Large intestine (tissue), 3 donors: ENCODE measurements at regions not wholly inside any gene's neighbourhood (a gene's known extent, or its start where the extent isn't known, plus 50 kb on each side); places are given as distances from the start of the nearest gene placed in this dataset.
"Not testable (repeated sequence)": the region's sequence is repeated elsewhere in the genome, so short reads cannot be mapped to it uniquely, and the experiment has no call there.

Source experiments
- DNase-seq, 2 donors: peaks; one replicate each; pipeline versions ENCODE4 v3.0.0 to v3.0.0-alpha.2; 2013
- H3K27ac ChIP-seq: one replicate; pipeline ENCODE4 v1.5.1; 2013; ENCODE audit warnings: low read length
- H3K27me3 ChIP-seq: 2 replicates; pipeline ENCODE4 v1.6.1; 2013; ENCODE audit warnings: low read length; ENCODE audit not compliant: control insufficient read depth, insufficient read depth
- H3K36me3 ChIP-seq: 2 replicates; pipeline ENCODE4 v1.6.1; 2013; ENCODE audit warnings: low read length; ENCODE audit not compliant: control insufficient read depth, insufficient read depth
- H3K4me1 ChIP-seq: one replicate; pipeline ENCODE4 v1.6.1; 2013; ENCODE audit warnings: low read length; ENCODE audit not compliant: control insufficient read depth, insufficient read depth
- H3K4me3 ChIP-seq: one replicate; pipeline ENCODE4 v1.5.1; 2013; ENCODE audit warnings: low read length
- H3K9me3 ChIP-seq: one replicate; pipeline ENCODE4 v1.6.1; 2013; ENCODE audit warnings: mild to moderate bottlenecking, low read depth, low read length, moderate library complexity; ENCODE audit not compliant: control insufficient read depth
- WGBS: methylation state at CpG from one replicate; pipeline ENCODE4 v1.1.5; 2013; ENCODE audit warnings: low lambda C conversion rate; ENCODE audit not compliant: insufficient coverage; 5-methylcytosine and 5-hydroxymethylcytosine counted together

DNA sequence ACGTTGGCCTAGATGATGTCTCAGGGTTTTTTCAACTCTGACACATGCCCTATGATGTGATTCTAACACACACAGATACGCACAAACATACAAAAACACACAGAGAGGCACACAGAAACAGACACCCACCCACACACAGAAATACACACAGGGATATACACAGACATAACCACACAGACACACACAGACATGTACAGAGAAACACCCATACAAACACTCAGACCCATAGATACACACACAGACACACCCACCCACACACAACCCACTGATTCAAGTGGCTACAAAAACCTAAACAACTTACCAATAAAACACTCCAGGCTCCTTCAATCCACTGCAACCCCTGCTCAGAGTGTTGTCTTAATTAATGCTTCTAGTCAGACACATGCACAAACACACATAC is 244.6 kb upstream of the CCL2 start:
- WGBS, result no CpG with 5 or more reads among the region's 2 CpGs

DNA sequence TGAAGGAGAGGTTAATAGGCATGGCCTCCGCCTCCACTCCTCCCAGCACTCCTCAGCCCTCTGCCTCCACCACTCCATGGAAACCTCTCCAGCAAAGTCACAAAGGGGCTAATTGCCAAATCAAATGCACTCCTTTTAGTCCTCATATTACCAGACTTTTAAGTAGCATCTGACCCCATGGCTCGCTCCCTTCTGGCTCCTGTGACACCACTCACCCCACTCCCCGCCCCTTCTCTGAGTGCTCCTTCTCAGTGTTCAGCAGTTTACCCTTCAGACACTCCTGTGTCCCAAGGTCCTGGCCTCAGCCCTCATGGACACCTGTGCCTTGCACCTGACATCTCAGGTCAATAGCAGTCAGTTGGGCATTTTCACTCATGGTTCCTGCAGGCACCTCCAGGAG is 243.5 kb upstream of the CCL2 start:
- no peak for DNase-seq
- Histone ChIP-seq H3K27ac (no peak overlapping the region), H3K27me3 (no peaks in the 10 kb centered on the region), H3K9me3 (no peaks in the 10 kb centered on the region), H3K36me3 (no peaks in the 10 kb centered on the region), H3K4me1 (no peaks in the 10 kb centered on the region), H3K4me3 (no peak overlapping the region)
- no CpG with 5 or more reads among the region's 3 CpGs for WGBS

More for the DNA sequence above, 244.6 kb upstream of the CCL2 start:
- H3K27me3 ChIP-seq, result no peaks in the 10 kb centered on the region
- no peak for DNase-seq
- H3K4me1 ChIP-seq, result no peaks in the 10 kb centered on the region
- no peaks in the 10 kb centered on the region for H3K9me3 ChIP-seq
- no peak overlapping the region for H3K27ac ChIP-seq
- H3K36me3 ChIP-seq, result no peaks in the 10 kb centered on the region
- H3K4me3 ChIP-seq, result no peak overlapping the region

DNA sequence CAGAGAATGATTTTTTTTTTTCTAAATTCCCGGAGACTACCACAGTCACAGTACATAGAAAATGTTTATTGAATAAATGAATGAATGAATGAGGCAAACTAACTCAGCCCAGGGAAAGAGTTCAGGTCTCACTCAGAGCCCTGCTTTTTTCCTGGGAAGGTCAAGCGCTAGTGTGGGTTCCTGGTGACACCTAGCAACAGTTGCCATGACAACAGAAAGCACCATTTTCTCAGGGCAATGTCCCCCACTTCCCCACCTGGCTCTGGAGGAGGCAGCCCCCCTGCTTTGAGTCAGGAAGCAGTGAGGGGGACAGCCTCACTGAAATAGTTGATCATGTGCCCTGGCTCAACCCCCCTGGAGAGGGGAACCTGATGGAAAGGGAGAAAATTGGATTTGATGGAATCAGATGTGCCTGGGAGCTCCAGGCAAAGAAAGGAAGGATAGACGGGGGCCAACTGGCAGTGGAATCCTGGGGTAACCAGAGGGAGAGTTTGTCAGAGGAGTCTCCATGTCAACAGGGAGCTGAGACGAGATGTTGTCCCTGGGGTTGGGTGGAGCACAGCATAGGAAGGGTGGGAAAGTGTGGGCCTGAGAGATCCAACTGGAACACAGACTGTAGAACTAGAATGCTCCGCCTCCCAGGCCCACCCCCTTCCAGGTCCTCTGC is 242.2 kb upstream of the CCL2 start:
- no peak for DNase-seq
- WGBS, result no CpG with 5 or more reads among the region's 5 CpGs
- no peaks in the 10 kb centered on the region for H3K36me3 ChIP-seq
- no peak overlapping the region for H3K4me3 ChIP-seq
- H3K9me3 ChIP-seq, result no peaks in the 10 kb centered on the region
- no peaks in the 10 kb centered on the region for H3K27me3 ChIP-seq
- H3K4me1 ChIP-seq, result no peaks in the 10 kb centered on the region
- H3K27ac ChIP-seq, result no peak overlapping the region

DNA sequence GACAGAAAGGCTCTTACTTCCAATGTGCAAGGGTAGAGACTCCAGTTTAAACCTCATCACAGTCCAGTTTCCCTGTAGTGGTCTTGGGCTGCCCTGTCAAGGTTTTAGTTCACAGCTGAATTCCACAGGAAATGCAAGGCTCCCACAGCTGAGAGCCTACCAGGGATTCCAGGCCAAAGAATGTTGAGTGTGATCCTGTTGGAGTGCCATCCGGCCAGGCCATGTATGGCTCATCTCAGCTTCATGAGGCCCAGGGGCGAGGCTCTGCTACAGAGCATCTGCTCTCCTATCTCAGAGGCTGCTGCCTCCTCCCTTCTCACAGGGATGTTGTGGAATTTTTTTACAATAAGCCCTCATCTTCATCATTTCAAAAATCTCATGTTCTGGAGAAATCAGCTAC is 239.8 kb upstream of the CCL2 start:
- no CpG with 5 or more reads among the region's 2 CpGs for WGBS
- Histone ChIP-seq H3K9me3 (no peaks in the 10 kb centered on the region), H3K36me3 (no peaks in the 10 kb centered on the region), H3K27me3 (no peaks in the 10 kb centered on the region), H3K27ac (no peak overlapping the region), H3K4me3 (no peak overlapping the region), H3K4me1 (no peaks in the 10 kb centered on the region)
- DNase-seq, result no peak

DNA sequence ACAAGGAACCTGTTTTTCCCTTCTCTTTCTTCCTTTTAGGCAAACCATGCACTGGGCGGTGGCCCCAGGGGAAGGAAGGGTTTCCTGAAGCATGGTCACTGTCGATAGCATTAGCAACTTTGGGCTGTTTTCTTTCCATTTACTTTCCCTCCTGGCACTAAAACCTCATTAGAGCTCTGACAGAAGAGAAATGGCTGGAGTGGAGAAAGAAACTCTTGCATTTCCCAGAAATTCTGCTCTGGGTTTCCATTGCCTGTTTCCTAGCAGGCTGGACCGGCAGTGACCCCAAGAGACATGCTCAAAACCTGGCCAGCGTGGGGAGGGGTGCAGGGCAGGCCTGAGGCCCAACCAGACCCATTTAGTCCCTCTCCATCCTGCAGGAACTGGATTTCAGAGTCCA is 230.7 kb upstream of the CCL2 start:
- no peak overlapping the region for H3K27ac ChIP-seq
- no peaks in the 10 kb centered on the region for H3K9me3 ChIP-seq
- no CpG with 5 or more reads among the region's 4 CpGs for WGBS
- H3K4me1 ChIP-seq, result no peaks in the 10 kb centered on the region
- no peak for DNase-seq
- H3K4me3 ChIP-seq, result no peak overlapping the region
- H3K27me3 ChIP-seq, result no peaks in the 10 kb centered on the region
- H3K36me3 ChIP-seq, result no peaks in the 10 kb centered on the region

DNA sequence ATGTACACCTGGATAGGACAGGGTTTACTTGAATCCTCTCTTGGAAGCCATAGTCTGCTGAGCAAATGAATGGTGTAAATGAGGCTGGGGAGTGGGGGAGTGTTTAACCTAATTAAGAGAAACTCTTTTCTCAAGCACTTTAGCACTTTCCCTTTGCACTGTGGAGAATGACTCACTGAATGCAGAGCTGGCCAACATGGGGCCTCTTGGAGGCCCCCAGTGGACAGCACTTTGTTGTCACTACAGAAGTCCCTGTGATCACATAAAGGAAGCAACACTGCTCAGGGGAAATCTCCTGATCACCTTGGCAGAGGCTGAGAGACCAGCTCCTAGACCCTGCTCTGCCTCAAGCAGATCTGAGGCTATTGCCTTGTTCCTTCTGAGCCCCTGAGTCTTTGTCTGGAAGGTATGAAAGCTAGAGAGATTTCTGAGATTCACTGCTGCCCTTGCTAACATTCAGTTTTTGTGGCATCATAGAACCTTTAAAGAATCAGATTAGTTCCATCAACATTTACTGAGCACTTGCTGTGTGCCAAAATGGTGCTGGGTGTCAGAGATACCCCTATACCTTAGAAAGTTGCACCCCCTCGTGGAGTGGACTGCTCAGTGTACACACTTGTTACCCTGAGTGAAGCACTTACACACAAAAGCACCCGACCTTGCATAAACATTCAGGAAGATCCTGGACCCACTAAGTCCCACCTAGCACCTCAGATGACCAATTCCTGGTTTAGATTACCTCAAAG is 230.1 kb upstream of the CCL2 start:
- Histone ChIP-seq H3K4me1 (no peaks in the 10 kb centered on the region), H3K27ac (no peak overlapping the region), H3K27me3 (no peaks in the 10 kb centered on the region), H3K36me3 (no peaks in the 10 kb centered on the region), H3K9me3 (no peaks in the 10 kb centered on the region), H3K4me3 (no peak overlapping the region)
- no peak for DNase-seq
- no CpG with 5 or more reads among the region's 2 CpGs for WGBS

DNA sequence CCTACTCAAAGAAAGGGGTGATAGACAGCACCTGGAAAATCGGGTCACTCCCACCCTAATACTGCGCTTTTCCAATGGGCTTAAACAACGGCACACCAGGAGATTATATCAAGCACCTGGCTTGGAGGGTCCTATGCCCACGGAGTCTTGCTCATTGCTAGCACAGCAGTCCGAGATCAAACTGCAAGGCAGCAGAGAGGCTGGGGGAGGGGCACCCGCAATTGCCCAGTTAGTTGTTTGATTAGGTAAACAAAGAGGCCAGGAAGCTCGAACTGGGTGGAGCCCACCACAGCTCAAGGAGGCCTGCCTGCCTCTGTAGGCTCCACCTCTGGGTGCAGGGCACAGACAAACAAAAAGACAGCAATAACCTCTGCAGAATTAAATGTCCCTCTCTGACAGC is 224.5 kb upstream of the CCL2 start:
- DNase-seq, H3K36me3 ChIP-seq, H3K4me1 ChIP-seq, H3K4me3 ChIP-seq, H3K27ac ChIP-seq, H3K9me3 ChIP-seq, H3K27me3 ChIP-seq: not testable (repeated sequence)
- no CpG with 5 or more reads among the region's 7 CpGs for WGBS

DNA sequence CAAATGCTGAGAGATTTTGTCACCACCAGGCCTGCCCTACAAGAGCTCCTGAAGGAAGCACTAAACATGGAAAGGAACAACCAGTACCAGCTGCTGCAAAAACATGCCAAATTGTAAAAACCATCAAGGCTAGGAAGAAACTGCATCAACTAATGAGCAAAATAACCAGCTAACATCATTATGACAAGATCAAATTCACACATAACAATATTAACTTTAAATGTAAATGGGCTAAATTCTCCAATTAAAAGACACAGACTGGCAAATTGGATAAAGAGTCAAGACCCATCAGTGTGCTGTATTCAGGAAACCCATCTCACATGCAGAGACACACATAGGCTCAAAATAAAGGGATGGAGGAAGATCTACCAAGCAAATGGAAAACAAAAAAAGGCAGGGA is 222.8 kb upstream of the CCL2 start:
- not testable (repeated sequence) for H3K27ac ChIP-seq, H3K27me3 ChIP-seq, H3K9me3 ChIP-seq, DNase-seq, H3K36me3 ChIP-seq, H3K4me1 ChIP-seq, H3K4me3 ChIP-seq

DNA sequence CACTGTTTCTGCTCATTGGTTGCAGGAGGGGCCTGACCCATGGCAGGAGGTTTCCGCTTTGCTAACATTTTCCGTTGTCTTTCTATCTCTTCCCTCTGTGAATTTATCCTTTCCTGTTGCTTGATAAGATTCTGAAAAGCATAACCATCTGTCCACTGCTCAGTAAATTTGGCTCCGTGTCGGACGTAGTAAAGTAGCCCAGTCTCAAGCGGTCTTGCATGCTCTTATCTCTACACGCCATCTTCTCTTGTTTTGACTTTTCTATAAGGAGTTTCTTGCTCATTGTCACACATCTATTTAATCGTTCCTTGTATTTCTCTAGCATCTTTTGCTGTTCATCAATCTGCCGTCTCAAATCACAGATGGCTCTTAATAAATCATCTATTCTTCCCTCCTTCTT is 216.3 kb upstream of the CCL2 start:
- not testable (repeated sequence) for H3K27ac ChIP-seq, H3K9me3 ChIP-seq, H3K27me3 ChIP-seq, H3K4me3 ChIP-seq, DNase-seq, H3K36me3 ChIP-seq, H3K4me1 ChIP-seq
- 65% methylated on average over 4 of the region's 9 CpGs for WGBS

DNA sequence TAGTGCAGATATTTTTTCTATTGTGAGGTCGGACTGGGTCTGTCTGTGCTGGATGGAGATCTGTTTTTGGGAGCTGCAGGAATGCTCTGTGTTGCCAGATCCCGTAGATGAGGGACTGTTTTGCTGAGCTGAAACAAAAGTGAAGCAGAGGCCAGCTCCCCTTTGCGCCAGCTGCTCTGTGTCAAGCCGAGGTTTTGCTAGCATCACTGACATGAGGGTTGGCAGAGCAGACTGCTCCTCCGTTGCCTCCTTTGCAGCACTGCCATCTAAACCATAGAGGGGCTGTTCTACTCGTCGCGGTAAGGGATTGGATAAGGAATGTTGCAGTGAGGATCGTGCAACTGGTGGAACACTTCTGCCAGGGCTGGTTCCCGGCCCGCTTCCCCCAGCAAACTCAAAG is 215.9 kb upstream of the CCL2 start:
- H3K36me3 ChIP-seq, H3K4me1 ChIP-seq, H3K27ac ChIP-seq, H3K27me3 ChIP-seq, DNase-seq, H3K9me3 ChIP-seq, H3K4me3 ChIP-seq: not testable (repeated sequence)
- no CpG with 5 or more reads among the region's 11 CpGs for WGBS
